PC-9 (cell line): ENCODE measurements at regions not wholly inside any gene's neighbourhood (a gene's known extent, or its start where the extent isn't known, plus 50 kb on each side); places are given as distances from the start of the nearest gene placed in this dataset.

Experiments used
- EZH2 ChIP-seq: fragments of 200-600 bp; sonication (generic); IDR thresholded peaks from 2 replicates; pipeline ENCODE4 v1.8.0; 2017; ENCODE audit warnings: antibody characterized with exemption, low read depth
- TF ChIP-seq, protein P1 (sequence below): fragments of 200-600 bp; sonication (generic); conservative IDR thresholded peaks from 2 replicates; pipeline ENCODE4 v1.6.1; 2017; ENCODE audit warnings: mixed run types, antibody characterized with exemption, mild to moderate bottlenecking, moderate library complexity

DNA sequence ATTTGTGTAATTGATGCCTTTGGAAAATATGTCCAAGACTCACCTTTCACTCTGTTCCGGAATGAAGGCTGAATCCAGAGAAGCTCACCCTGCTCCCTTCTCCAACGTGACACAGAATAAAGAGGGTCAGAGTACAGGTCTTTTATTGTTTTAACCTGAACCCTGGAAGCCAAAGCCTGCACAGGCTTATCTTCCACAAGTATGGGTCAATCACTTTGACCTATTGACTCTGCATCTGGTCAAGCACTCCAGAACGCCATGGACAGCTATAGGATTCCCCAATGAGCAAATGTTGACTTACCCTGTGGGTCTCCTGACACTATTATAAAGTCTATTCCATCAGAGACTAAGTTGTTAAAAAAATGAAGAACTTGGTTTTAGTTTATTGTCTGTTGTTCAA, 158.4 kb upstream of the MYLIP start:
- TF ChIP-seq EZH2: no peak
- TF ChIP-seq, protein P1, sequence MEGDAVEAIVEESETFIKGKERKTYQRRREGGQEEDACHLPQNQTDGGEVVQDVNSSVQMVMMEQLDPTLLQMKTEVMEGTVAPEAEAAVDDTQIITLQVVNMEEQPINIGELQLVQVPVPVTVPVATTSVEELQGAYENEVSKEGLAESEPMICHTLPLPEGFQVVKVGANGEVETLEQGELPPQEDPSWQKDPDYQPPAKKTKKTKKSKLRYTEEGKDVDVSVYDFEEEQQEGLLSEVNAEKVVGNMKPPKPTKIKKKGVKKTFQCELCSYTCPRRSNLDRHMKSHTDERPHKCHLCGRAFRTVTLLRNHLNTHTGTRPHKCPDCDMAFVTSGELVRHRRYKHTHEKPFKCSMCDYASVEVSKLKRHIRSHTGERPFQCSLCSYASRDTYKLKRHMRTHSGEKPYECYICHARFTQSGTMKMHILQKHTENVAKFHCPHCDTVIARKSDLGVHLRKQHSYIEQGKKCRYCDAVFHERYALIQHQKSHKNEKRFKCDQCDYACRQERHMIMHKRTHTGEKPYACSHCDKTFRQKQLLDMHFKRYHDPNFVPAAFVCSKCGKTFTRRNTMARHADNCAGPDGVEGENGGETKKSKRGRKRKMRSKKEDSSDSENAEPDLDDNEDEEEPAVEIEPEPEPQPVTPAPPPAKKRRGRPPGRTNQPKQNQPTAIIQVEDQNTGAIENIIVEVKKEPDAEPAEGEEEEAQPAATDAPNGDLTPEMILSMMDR: no peak
